ENCODE measurements at regions not wholly inside any gene's neighbourhood (a gene's known extent, or its start where the extent isn't known, plus 50 kb on each side); places are given as distances from the start of the nearest gene placed in this dataset.

- Histone ChIP-seq H3K4me3 (ENCODE audit: low read depth, low read length) (no peak overlapping the region), H2AFZ (ENCODE audit: low read length, unreplicated experiment) (no peak overlapping the region), H3K79me2 (ENCODE audit: control insufficient read depth, insufficient read depth, low read length, unreplicated experiment) (no peaks in the 10 kb centered on the region), H3K36me3 (ENCODE audit: insufficient read depth, low read length) (no peaks in the 10 kb centered on the region), H3K27me3 (ENCODE audit: insufficient read depth, low read length) (no peaks in the 10 kb centered on the region), H3K27ac (ENCODE audit: low read depth, low read length) (no peak overlapping the region), H3K4me1 (ENCODE audit: control insufficient read depth, insufficient read depth, low read length, unreplicated experiment) (no peaks in the 10 kb centered on the region)
These were observed 88.6 kb upstream of the SPATA12 start for GRCh38 chr3:56971816-56972215.

GRCh38 chr3:56971261-56971660 is 89.2 kb upstream of the SPATA12 start:
- no peaks in the 10 kb centered on the region for H3K27me3 ChIP-seq (ENCODE audit: insufficient read depth, low read length)
- H2AFZ ChIP-seq (ENCODE audit: low read length, unreplicated experiment): no peak overlapping the region
- H3K27ac ChIP-seq (ENCODE audit: low read depth, low read length): no peak overlapping the region
- no peak overlapping the region for H3K4me3 ChIP-seq (ENCODE audit: low read depth, low read length)
- no peaks in the 10 kb centered on the region for H3K36me3 ChIP-seq (ENCODE audit: insufficient read depth, low read length)
- no peaks in the 10 kb centered on the region for H3K79me2 ChIP-seq (ENCODE audit: control insufficient read depth, insufficient read depth, low read length, unreplicated experiment)
- no peaks in the 10 kb centered on the region for H3K4me1 ChIP-seq (ENCODE audit: control insufficient read depth, insufficient read depth, low read length, unreplicated experiment)

- Histone ChIP-seq H3K79me2 (ENCODE audit: control insufficient read depth, insufficient read depth, low read length, unreplicated experiment) (no peaks in the 10 kb centered on the region), H3K4me3 (ENCODE audit: low read depth, low read length) (no peak overlapping the region), H2AFZ (ENCODE audit: low read length, unreplicated experiment) (no peak overlapping the region), H3K36me3 (ENCODE audit: insufficient read depth, low read length) (no peaks in the 10 kb centered on the region), H3K27ac (ENCODE audit: low read depth, low read length) (no peak overlapping the region), H3K4me1 (ENCODE audit: control insufficient read depth, insufficient read depth, low read length, unreplicated experiment) (no peaks in the 10 kb centered on the region), H3K27me3 (ENCODE audit: insufficient read depth, low read length) (no peaks in the 10 kb centered on the region)
These were observed 90.0 kb upstream of the SPATA12 start for GRCh38 chr3:56970461-56970879.

- Histone ChIP-seq H2AFZ (ENCODE audit: low read length, unreplicated experiment) (no peak overlapping the region), H3K36me3 (ENCODE audit: insufficient read depth, low read length) (no peaks in the 10 kb centered on the region), H3K27ac (ENCODE audit: low read depth, low read length) (no peak overlapping the region), H3K27me3 (ENCODE audit: insufficient read depth, low read length) (no peaks in the 10 kb centered on the region), H3K4me1 (ENCODE audit: control insufficient read depth, insufficient read depth, low read length, unreplicated experiment) (no peaks in the 10 kb centered on the region), H3K4me3 (ENCODE audit: low read depth, low read length) (no peak overlapping the region), H3K79me2 (ENCODE audit: control insufficient read depth, insufficient read depth, low read length, unreplicated experiment) (no peaks in the 10 kb centered on the region)
These were observed 90.6 kb upstream of the SPATA12 start for GRCh38 chr3:56969851-56970250.

- H3K79me2 ChIP-seq (ENCODE audit: control insufficient read depth, insufficient read depth, low read length, unreplicated experiment): no peaks in the 10 kb centered on the region
- H3K36me3 ChIP-seq (ENCODE audit: insufficient read depth, low read length): no peaks in the 10 kb centered on the region
- H3K27ac ChIP-seq (ENCODE audit: low read depth, low read length): no peak overlapping the region
- no peaks in the 10 kb centered on the region for H3K4me1 ChIP-seq (ENCODE audit: control insufficient read depth, insufficient read depth, low read length, unreplicated experiment)
- H3K4me3 ChIP-seq (ENCODE audit: low read depth, low read length): no peak overlapping the region
- no peak overlapping the region for H2AFZ ChIP-seq (ENCODE audit: low read length, unreplicated experiment)
- no peaks in the 10 kb centered on the region for H3K27me3 ChIP-seq (ENCODE audit: insufficient read depth, low read length)
These were observed 94.0 kb upstream of the SPATA12 start for GRCh38 chr3:56966509-56966908.

GRCh38 chr3:56966104-56966503 is 94.4 kb upstream of the SPATA12 start:
- Histone ChIP-seq H3K79me2 (ENCODE audit: control insufficient read depth, insufficient read depth, low read length, unreplicated experiment) (no peaks in the 10 kb centered on the region), H3K4me1 (ENCODE audit: control insufficient read depth, insufficient read depth, low read length, unreplicated experiment) (no peaks in the 10 kb centered on the region), H3K27ac (ENCODE audit: low read depth, low read length) (no peak overlapping the region), H3K27me3 (ENCODE audit: insufficient read depth, low read length) (no peaks in the 10 kb centered on the region), H3K36me3 (ENCODE audit: insufficient read depth, low read length) (no peaks in the 10 kb centered on the region), H2AFZ (ENCODE audit: low read length, unreplicated experiment) (no peak overlapping the region), H3K4me3 (ENCODE audit: low read depth, low read length) (no peak overlapping the region)

GRCh38 chr3:56962922-56963321 is 97.5 kb upstream of the SPATA12 start:
- Histone ChIP-seq H3K36me3 (ENCODE audit: insufficient read depth, low read length) (no peaks in the 10 kb centered on the region), H3K4me1 (ENCODE audit: control insufficient read depth, insufficient read depth, low read length, unreplicated experiment) (no peaks in the 10 kb centered on the region), H3K79me2 (ENCODE audit: control insufficient read depth, insufficient read depth, low read length, unreplicated experiment) (no peaks in the 10 kb centered on the region), H3K27me3 (ENCODE audit: insufficient read depth, low read length) (no peaks in the 10 kb centered on the region), H3K27ac (ENCODE audit: low read depth, low read length) (no peak overlapping the region), H2AFZ (ENCODE audit: low read length, unreplicated experiment) (no peak overlapping the region), H3K4me3 (ENCODE audit: low read depth, low read length) (no peak overlapping the region)

- no peaks in the 10 kb centered on the region for H3K36me3 ChIP-seq (ENCODE audit: insufficient read depth, low read length)
- no peak overlapping the region for H3K4me3 ChIP-seq (ENCODE audit: low read depth, low read length)
- no peak overlapping the region for H3K27ac ChIP-seq (ENCODE audit: low read depth, low read length)
- no peak overlapping the region for H2AFZ ChIP-seq (ENCODE audit: low read length, unreplicated experiment)
- H3K27me3 ChIP-seq (ENCODE audit: insufficient read depth, low read length): no peaks in the 10 kb centered on the region
- H3K79me2 ChIP-seq (ENCODE audit: control insufficient read depth, insufficient read depth, low read length, unreplicated experiment): no peaks in the 10 kb centered on the region
- no peaks in the 10 kb centered on the region for H3K4me1 ChIP-seq (ENCODE audit: control insufficient read depth, insufficient read depth, low read length, unreplicated experiment)
These were observed 98.3 kb upstream of the SPATA12 start for GRCh38 chr3:56962206-56962605.

GRCh38 chr3:56960234-56960917 is 100.1 kb upstream of the SPATA12 start:
- Histone ChIP-seq H3K4me3 (ENCODE audit: low read depth, low read length) (no peak overlapping the region), H3K79me2 (ENCODE audit: control insufficient read depth, insufficient read depth, low read length, unreplicated experiment) (no peaks in the 10 kb centered on the region), H3K27ac (ENCODE audit: low read depth, low read length) (no peak overlapping the region), H2AFZ (ENCODE audit: low read length, unreplicated experiment) (no peak overlapping the region), H3K36me3 (ENCODE audit: insufficient read depth, low read length) (no peaks in the 10 kb centered on the region), H3K27me3 (ENCODE audit: insufficient read depth, low read length) (no peaks in the 10 kb centered on the region), H3K4me1 (ENCODE audit: control insufficient read depth, insufficient read depth, low read length, unreplicated experiment) (no peaks in the 10 kb centered on the region)

GRCh38 chr3:56958879-56959278 is 101.6 kb upstream of the SPATA12 start:
- no peak overlapping the region for H2AFZ ChIP-seq (ENCODE audit: low read length, unreplicated experiment)
- H3K27ac ChIP-seq (ENCODE audit: low read depth, low read length): no peak overlapping the region
- H3K4me3 ChIP-seq (ENCODE audit: low read depth, low read length): no peak overlapping the region
- no peaks in the 10 kb centered on the region for H3K79me2 ChIP-seq (ENCODE audit: control insufficient read depth, insufficient read depth, low read length, unreplicated experiment)
- no peaks in the 10 kb centered on the region for H3K27me3 ChIP-seq (ENCODE audit: insufficient read depth, low read length)
- no peaks in the 10 kb centered on the region for H3K4me1 ChIP-seq (ENCODE audit: control insufficient read depth, insufficient read depth, low read length, unreplicated experiment)
- H3K36me3 ChIP-seq (ENCODE audit: insufficient read depth, low read length): no peaks in the 10 kb centered on the region

- Histone ChIP-seq H3K27ac (ENCODE audit: low read depth, low read length) (no peak overlapping the region), H3K4me1 (ENCODE audit: control insufficient read depth, insufficient read depth, low read length, unreplicated experiment) (no peaks in the 10 kb centered on the region), H3K4me3 (ENCODE audit: low read depth, low read length) (no peak overlapping the region), H3K36me3 (ENCODE audit: insufficient read depth, low read length) (no peaks in the 10 kb centered on the region), H3K79me2 (ENCODE audit: control insufficient read depth, insufficient read depth, low read length, unreplicated experiment) (no peaks in the 10 kb centered on the region), H3K27me3 (ENCODE audit: insufficient read depth, low read length) (no peaks in the 10 kb centered on the region), H2AFZ (ENCODE audit: low read length, unreplicated experiment) (no peak overlapping the region)
These were observed 102.9 kb upstream of the SPATA12 start for GRCh38 chr3:56957522-56957921.
